Nephron progenitor cell (in vitro differentiated cells): ENCODE measurements at regions not wholly inside any gene's neighbourhood (a gene's known extent, or its start where the extent isn't known, plus 50 kb on each side); places are given as distances from the start of the nearest gene placed in this dataset.

Experiments
- DNase-seq: peaks from one replicate; pipeline ENCODE4 v3.0.0; 2021
- H3K27ac Mint-ChIP-seq: 2 replicates; pipeline ENCODE4 v1.8.0; 2021; ENCODE audit warnings: mild to moderate bottlenecking, moderate library complexity, mixed read lengths
- H3K27me3 Mint-ChIP-seq: 2 replicates; pipeline ENCODE4 v1.8.0; 2021; ENCODE audit warnings: mild to moderate bottlenecking, low read depth, mixed read lengths; ENCODE audit not compliant: poor library complexity
- H3K36me3 Mint-ChIP-seq: 2 replicates; pipeline ENCODE4 v1.8.0; 2021; ENCODE audit warnings: low read depth, mixed read lengths
- H3K4me1 Mint-ChIP-seq: 2 replicates; pipeline ENCODE4 v1.8.0; 2021; ENCODE audit warnings: mixed read lengths
- H3K4me3 Mint-ChIP-seq: 2 replicates; pipeline ENCODE4 v1.8.0; 2021; ENCODE audit warnings: mild to moderate bottlenecking, moderate library complexity, mixed read lengths
- H3K9me3 Mint-ChIP-seq: 2 replicates; pipeline ENCODE4 v1.8.0; 2021; ENCODE audit warnings: mild to moderate bottlenecking, moderate library complexity, mixed read lengths
- CTCF ChIP-seq: fragments of 200-600 bp; sonication (generic); IDR thresholded peaks from 2 replicates; pipeline ENCODE4 v1.5.0; 2021; ENCODE audit warnings: antibody characterized with exemption

- Mint-ChIP-seq H3K9me3 (peaks cover 26% of the 10 kb centered on the region), H3K4me3 (no peak overlapping the region), H3K27ac (no peak overlapping the region), H3K4me1 (peaks cover 12% of the 10 kb centered on the region), H3K36me3 (peaks cover 20% of the 10 kb centered on the region), H3K27me3 (peaks cover 7% of the 10 kb centered on the region)
- DNase-seq, result no peak
- no peak for TF ChIP-seq CTCF
These were observed 250.8 kb upstream of the RSPO3 start for GRCh38 chr6:126867641-126868040.

GRCh38 chr6:126873351-126873750 lies 245.1 kb upstream of the RSPO3 start:
- Mint-ChIP-seq H3K4me1 (no peaks in the 10 kb centered on the region), H3K4me3 (no peak overlapping the region), H3K27ac (no peak overlapping the region), H3K36me3 (peaks cover 4% of the 10 kb centered on the region), H3K27me3 (no peaks in the 10 kb centered on the region), H3K9me3 (peaks cover 4% of the 10 kb centered on the region)
- no peak for TF ChIP-seq CTCF
- DNase-seq, result no peak

GRCh38 chr6:126873791-126874190 lies 244.7 kb upstream of the RSPO3 start:
- peaks cover 4% of the 10 kb centered on the region for H3K36me3 Mint-ChIP-seq
- H3K9me3 Mint-ChIP-seq, result peaks cover 4% of the 10 kb centered on the region
- H3K4me3 Mint-ChIP-seq, result no peak overlapping the region
- no peak for TF ChIP-seq CTCF
- H3K27me3 Mint-ChIP-seq, result no peaks in the 10 kb centered on the region
- H3K4me1 Mint-ChIP-seq, result no peaks in the 10 kb centered on the region
- DNase-seq, result no peak
- H3K27ac Mint-ChIP-seq, result no peak overlapping the region

GRCh38 chr6:126876446-126876845 lies 242.0 kb upstream of the RSPO3 start:
- no peak overlapping the region for H3K27ac Mint-ChIP-seq
- DNase-seq, result no peak
- H3K9me3 Mint-ChIP-seq, result peaks cover 4% of the 10 kb centered on the region
- peaks cover 11% of the 10 kb centered on the region for H3K4me1 Mint-ChIP-seq
- TF ChIP-seq CTCF, result no peak
- H3K4me3 Mint-ChIP-seq, result no peak overlapping the region
- H3K27me3 Mint-ChIP-seq, result no peaks in the 10 kb centered on the region
- H3K36me3 Mint-ChIP-seq, result peaks cover 4% of the 10 kb centered on the region

GRCh38 chr6:126880964-126881363 lies 237.5 kb upstream of the RSPO3 start:
- Mint-ChIP-seq H3K4me1 (peaks cover 11% of the 10 kb centered on the region), H3K27me3 (no peaks in the 10 kb centered on the region), H3K4me3 (no peak overlapping the region), H3K27ac (peak overlapping the region; percentile 69), H3K9me3 (peaks cover 20% of the 10 kb centered on the region), H3K36me3 (peaks cover 12% of the 10 kb centered on the region)
- no peak for TF ChIP-seq CTCF
- DNase-seq, result no peak

- no peak overlapping the region for H3K27ac Mint-ChIP-seq
- no peaks in the 10 kb centered on the region for H3K27me3 Mint-ChIP-seq
- no peak for DNase-seq
- no peak overlapping the region for H3K4me3 Mint-ChIP-seq
- TF ChIP-seq CTCF, result no peak
- H3K4me1 Mint-ChIP-seq, result peaks cover 2% of the 10 kb centered on the region
- H3K36me3 Mint-ChIP-seq, result peaks cover 15% of the 10 kb centered on the region
- H3K9me3 Mint-ChIP-seq, result peaks cover 24% of the 10 kb centered on the region
These were observed 232.4 kb upstream of the RSPO3 start for GRCh38 chr6:126886106-126886505.
